Epithelial cell of proximal tubule (primary cell): ENCODE measurements at regions not wholly inside any gene's neighbourhood (a gene's known extent, or its start where the extent isn't known, plus 50 kb on each side); places are given as distances from the start of the nearest gene placed in this dataset.
A peak's percentile ranks its signal among the peaks of the same experiment; 100 is the strongest.
"Not testable (repeated sequence)": the region's sequence is repeated elsewhere in the genome, so short reads cannot be mapped to it uniquely, and the experiment has no call there.

ENCODE experiments used
- DNase-seq: peaks from one replicate; pipeline ENCODE4 v3.0.0-alpha.2; 2011; ENCODE audit warnings: low read depth
- H3K4me3 ChIP-seq: 2 replicates; pipeline ENCODE4 v1.5.1; 2011; ENCODE audit warnings: low read depth, mild to moderate bottlenecking, low read length
- CTCF ChIP-seq: conservative IDR thresholded peaks from 2 replicates; pipeline ENCODE4 v1.5.1; 2012; ENCODE audit warnings: low read depth, mild to moderate bottlenecking, low read length

GRCh38 chrX:115423086-115423485 is 133.6 kb downstream of the LUZP4 start:
- no peak overlapping the region for H3K4me3 ChIP-seq
- TF ChIP-seq CTCF = no peak
- no peak for DNase-seq

DNA sequence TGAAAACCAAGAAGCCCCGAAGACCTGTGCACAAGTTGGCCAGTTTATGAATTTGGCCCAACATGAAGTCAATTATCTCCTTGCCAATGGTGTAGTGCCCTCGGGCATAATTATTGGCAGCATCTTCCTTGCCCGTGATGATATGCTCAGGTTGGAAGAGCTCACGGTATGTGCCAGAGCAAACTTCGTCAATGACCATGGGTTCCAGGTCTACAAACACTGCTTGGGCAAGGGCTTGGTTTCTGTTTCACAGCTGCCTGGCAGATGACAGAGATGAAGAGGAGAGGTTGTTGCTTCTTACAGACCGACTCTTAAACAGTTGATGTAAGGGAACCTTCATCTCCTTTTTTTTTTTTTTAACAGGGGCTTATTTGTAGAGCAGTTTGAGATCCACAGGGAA is 135.6 kb upstream of the PLS3 start:
- TF ChIP-seq CTCF = no peak
- H3K4me3 ChIP-seq = no peak overlapping the region
- no peak for DNase-seq

GRCh38 chrX:115427861-115428410 is 133.0 kb upstream of the PLS3 start:
- no peak for DNase-seq
- TF ChIP-seq CTCF = no peak
- no peak overlapping the region for H3K4me3 ChIP-seq

- H3K4me3 ChIP-seq, DNase-seq: not testable (repeated sequence)
Observed at GRCh38 chrX:115434834-115435233, 126.1 kb upstream of the PLS3 start.

- no peak overlapping the region for H3K4me3 ChIP-seq
- TF ChIP-seq CTCF = no peak
- no peak for DNase-seq
Observed at GRCh38 chrX:115437841-115438595, 123.0 kb upstream of the PLS3 start.

- H3K4me3 ChIP-seq = no peak overlapping the region
- no peak for DNase-seq
- no peak for TF ChIP-seq CTCF
Observed at GRCh38 chrX:115448146-115448545, 112.8 kb upstream of the PLS3 start.

- peak; percentile 15 for DNase-seq
- no peak overlapping the region for H3K4me3 ChIP-seq
- no peak for TF ChIP-seq CTCF
Observed at GRCh38 chrX:115449742-115450141, 111.2 kb upstream of the PLS3 start.
